Osteoblast (primary cell): ENCODE measurements at regions not wholly inside any gene's neighbourhood (a gene's known extent, or its start where the extent isn't known, plus 50 kb on each side); places are given as distances from the start of the nearest gene placed in this dataset.

Experiments used
- DNase-seq: peaks from one replicate; pipeline ENCODE4 v3.0.0; 2011; ENCODE audit warnings: low spot score, mixed read lengths; ENCODE audit not compliant: insufficient read length; ENCODE audit errors: missing footprints
- H2AFZ ChIP-seq: 2 replicates; pipeline ENCODE4 v1.6.0; 2011; ENCODE audit warnings: mild to moderate bottlenecking, low read length
- H3K27ac ChIP-seq: 2 replicates; pipeline ENCODE4 v1.5.1; 2011; ENCODE audit warnings: mild to moderate bottlenecking, low read depth, low read length, moderate library complexity
- H3K27me3 ChIP-seq: 2 replicates; pipeline ENCODE4 v1.6.0; 2012; ENCODE audit warnings: mild to moderate bottlenecking, control low read depth, inconsistent platforms, low read length, moderate library complexity; ENCODE audit not compliant: insufficient read depth
- H3K36me3 ChIP-seq: 2 replicates; pipeline ENCODE4 v1.5.1; 2011; ENCODE audit warnings: mild to moderate bottlenecking, low read length, control low read depth, moderate library complexity; ENCODE audit not compliant: insufficient read depth
- H3K4me1 ChIP-seq: 2 replicates; pipeline ENCODE4 v1.5.1; 2011; ENCODE audit warnings: mild to moderate bottlenecking, low read length, control low read depth, moderate library complexity; ENCODE audit not compliant: insufficient read depth
- H3K4me2 ChIP-seq: 2 replicates; pipeline ENCODE4 v1.6.0; 2011; ENCODE audit warnings: mild to moderate bottlenecking, low read length; ENCODE audit not compliant: insufficient read depth
- H3K4me3 ChIP-seq: fragments of 200-600 bp; sonication (generic); 3 replicates; pipeline ENCODE4 v1.5.1; 2012; ENCODE audit warnings: mild to moderate bottlenecking, low read length, inconsistent platforms; ENCODE audit not compliant: insufficient read depth
- H3K79me2 ChIP-seq: 2 replicates; pipeline ENCODE4 v1.6.0; 2012; ENCODE audit warnings: mild to moderate bottlenecking, low read length, control low read depth, inconsistent platforms; ENCODE audit not compliant: insufficient read depth
- H3K9me3 ChIP-seq: 2 replicates; pipeline ENCODE4 v1.5.1; 2011; ENCODE audit warnings: low read depth, low read length, control low read depth
- H4K20me1 ChIP-seq: 2 replicates; pipeline ENCODE4 v1.6.0; 2012; ENCODE audit warnings: mild to moderate bottlenecking, low read length, control low read depth; ENCODE audit not compliant: insufficient read depth
- TF ChIP-seq, protein P1 (sequence below): IDR thresholded peaks from 2 replicates; pipeline ENCODE4 v1.5.1; 2011; ENCODE audit warnings: mild to moderate bottlenecking, low read depth, low read length, moderate library complexity; ENCODE audit errors: extremely low read depth

DNA sequence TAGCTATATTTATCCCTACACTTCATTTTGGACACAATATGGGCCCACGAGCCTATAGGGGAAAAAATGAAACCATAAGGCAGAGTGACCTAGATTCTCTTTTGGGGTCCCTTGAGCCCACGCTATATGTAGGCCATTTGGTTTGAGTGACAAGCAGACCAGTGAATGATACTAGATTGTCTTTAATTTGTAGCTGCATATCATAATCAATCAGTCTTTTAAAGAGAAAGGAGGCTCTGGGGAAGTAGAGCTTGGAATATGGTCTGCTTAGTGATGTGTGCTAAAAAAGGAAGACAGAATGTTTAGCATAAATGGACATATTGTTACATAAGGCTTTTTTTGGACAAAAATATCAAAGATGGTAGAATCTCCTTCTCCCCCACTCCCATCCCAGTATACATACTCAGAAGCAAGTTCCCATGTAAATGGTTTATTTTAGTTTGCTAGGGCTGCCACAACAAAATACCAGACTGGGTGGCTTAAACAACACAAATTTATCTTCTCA is 140.8 kb downstream of the CAPZA3 start:
- no peak overlapping the region for H2AFZ ChIP-seq
- TF ChIP-seq, protein P1, sequence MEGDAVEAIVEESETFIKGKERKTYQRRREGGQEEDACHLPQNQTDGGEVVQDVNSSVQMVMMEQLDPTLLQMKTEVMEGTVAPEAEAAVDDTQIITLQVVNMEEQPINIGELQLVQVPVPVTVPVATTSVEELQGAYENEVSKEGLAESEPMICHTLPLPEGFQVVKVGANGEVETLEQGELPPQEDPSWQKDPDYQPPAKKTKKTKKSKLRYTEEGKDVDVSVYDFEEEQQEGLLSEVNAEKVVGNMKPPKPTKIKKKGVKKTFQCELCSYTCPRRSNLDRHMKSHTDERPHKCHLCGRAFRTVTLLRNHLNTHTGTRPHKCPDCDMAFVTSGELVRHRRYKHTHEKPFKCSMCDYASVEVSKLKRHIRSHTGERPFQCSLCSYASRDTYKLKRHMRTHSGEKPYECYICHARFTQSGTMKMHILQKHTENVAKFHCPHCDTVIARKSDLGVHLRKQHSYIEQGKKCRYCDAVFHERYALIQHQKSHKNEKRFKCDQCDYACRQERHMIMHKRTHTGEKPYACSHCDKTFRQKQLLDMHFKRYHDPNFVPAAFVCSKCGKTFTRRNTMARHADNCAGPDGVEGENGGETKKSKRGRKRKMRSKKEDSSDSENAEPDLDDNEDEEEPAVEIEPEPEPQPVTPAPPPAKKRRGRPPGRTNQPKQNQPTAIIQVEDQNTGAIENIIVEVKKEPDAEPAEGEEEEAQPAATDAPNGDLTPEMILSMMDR, result no peak
- no peaks in the 10 kb centered on the region for H3K79me2 ChIP-seq
- no peaks in the 10 kb centered on the region for H4K20me1 ChIP-seq
- H3K36me3 ChIP-seq, result no peaks in the 10 kb centered on the region
- H3K27ac ChIP-seq, result no peak overlapping the region
- H3K4me3 ChIP-seq, result no peak overlapping the region
- no peaks in the 10 kb centered on the region for H3K9me3 ChIP-seq
- no peak overlapping the region for H3K4me2 ChIP-seq
- H3K4me1 ChIP-seq, result no peaks in the 10 kb centered on the region
- H3K27me3 ChIP-seq, result no peaks in the 10 kb centered on the region
- no peak for DNase-seq

DNA sequence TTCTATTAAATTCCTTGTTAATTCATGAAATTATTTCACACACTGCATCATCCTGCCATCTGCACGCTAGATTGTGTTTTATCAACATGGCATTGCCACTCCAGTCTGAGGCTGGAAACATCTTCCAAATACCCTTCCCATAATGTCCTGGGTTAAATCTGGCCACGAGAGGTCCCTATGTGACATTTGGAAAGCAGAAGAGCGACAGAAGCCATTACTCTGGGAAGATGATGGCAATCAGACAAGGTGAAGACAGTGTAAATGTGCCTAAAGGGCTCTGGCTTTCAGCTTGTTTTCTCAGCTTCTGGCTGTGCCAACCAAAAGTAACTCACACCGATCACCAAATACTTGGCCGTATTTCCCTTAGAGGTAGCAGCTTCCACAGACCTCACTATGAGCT is 144.8 kb downstream of the CAPZA3 start:
- H3K4me3 ChIP-seq, result no peak overlapping the region
- H3K27me3 ChIP-seq, result no peaks in the 10 kb centered on the region
- no peak overlapping the region for H3K4me2 ChIP-seq
- no peak overlapping the region for H2AFZ ChIP-seq
- TF ChIP-seq, protein P1, result no peak
- no peak overlapping the region for H3K27ac ChIP-seq
- no peaks in the 10 kb centered on the region for H3K9me3 ChIP-seq
- no peaks in the 10 kb centered on the region for H3K36me3 ChIP-seq
- H4K20me1 ChIP-seq, result no peaks in the 10 kb centered on the region
- DNase-seq, result no peak
- no peaks in the 10 kb centered on the region for H3K79me2 ChIP-seq
- no peaks in the 10 kb centered on the region for H3K4me1 ChIP-seq

DNA sequence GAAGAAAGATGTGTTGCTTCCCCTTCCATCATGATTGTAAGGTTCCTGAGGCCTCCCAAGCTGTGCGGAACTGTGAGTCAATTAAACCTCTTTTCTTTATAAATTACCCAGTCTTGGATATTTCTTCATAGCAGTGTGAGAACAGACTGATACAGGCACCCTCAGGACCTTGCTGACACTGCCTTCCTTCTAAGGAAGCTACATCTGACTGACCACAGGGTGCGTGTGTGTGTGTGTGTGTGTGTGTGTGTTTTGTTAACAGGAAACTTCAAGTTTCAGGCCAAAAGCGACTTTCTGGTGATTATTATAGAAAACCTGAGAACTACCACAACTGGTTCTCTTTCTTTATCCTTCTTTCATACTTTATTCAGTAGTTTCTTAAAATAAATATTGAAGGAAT is 149.0 kb downstream of the CAPZA3 start:
- no peaks in the 10 kb centered on the region for H3K27me3 ChIP-seq
- no peaks in the 10 kb centered on the region for H4K20me1 ChIP-seq
- TF ChIP-seq, protein P1, result no peak
- H3K9me3 ChIP-seq, result no peaks in the 10 kb centered on the region
- no peak overlapping the region for H2AFZ ChIP-seq
- no peak overlapping the region for H3K4me2 ChIP-seq
- no peaks in the 10 kb centered on the region for H3K36me3 ChIP-seq
- H3K4me1 ChIP-seq, result no peaks in the 10 kb centered on the region
- H3K27ac ChIP-seq, result no peak overlapping the region
- no peak overlapping the region for H3K4me3 ChIP-seq
- no peak for DNase-seq
- H3K79me2 ChIP-seq, result no peaks in the 10 kb centered on the region

- no peak for DNase-seq
- Histone ChIP-seq H3K4me1 (no peaks in the 10 kb centered on the region), H4K20me1 (no peaks in the 10 kb centered on the region), H3K27me3 (no peaks in the 10 kb centered on the region), H3K27ac (no peak overlapping the region), H2AFZ (no peak overlapping the region), H3K4me3 (no peak overlapping the region), H3K36me3 (no peaks in the 10 kb centered on the region), H3K9me3 (no peaks in the 10 kb centered on the region), H3K79me2 (no peaks in the 10 kb centered on the region), H3K4me2 (no peak overlapping the region)
- TF ChIP-seq, protein P1, result no peak
Observed at GRCh38 chr12:18887368-18887767, 149.4 kb downstream of the CAPZA3 start.
